ENCODE measurements at regions not wholly inside any gene's neighbourhood (a gene's known extent, or its start where the extent isn't known, plus 50 kb on each side); places are given as distances from the start of the nearest gene placed in this dataset.
"Not testable (repeated sequence)": the region's sequence is repeated elsewhere in the genome, so short reads cannot be mapped to it uniquely, and the experiment has no call there.

DNA sequence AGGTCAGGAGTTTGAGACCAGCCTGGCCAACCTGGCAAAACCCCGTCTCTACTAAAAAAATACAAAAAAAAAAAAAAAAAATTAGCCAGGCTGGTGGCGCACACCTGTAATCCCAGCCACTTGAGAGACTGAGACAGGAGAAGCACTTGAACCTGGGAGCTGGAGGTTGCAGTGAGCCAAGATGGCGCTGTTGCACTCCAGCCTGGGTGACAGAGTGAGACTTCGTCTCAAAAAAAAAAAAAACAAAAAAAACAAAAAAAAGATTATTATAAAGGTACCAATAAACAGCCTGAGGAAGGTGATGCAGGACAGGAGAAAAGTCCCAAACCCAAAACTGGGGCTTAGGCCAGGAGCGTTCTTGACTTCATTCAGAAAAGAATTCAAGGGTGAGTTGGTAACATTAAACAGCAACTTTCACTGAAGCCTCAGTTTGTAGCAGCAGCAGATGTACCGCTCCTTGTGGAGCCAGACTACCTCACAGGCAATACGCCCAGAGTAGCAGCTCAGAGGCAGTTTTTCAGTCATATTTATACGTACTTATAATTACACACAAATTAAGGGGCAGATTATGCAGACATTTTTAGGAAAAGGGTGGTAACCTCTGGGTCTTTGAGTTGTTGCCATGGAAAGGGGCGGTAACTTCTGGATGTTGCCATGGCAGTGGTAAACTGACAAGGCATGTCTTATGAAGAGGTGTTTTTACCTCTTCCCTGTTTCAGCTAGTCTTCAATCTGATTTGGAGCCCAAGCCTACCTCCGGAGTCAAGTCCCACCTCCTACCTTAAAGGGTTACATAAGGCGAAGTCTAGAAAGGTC, 1596.6 kb upstream of the CELF4 start:
- peak; percentile 9 for DNase-seq (ENCODE audit: low spot score)

DNA sequence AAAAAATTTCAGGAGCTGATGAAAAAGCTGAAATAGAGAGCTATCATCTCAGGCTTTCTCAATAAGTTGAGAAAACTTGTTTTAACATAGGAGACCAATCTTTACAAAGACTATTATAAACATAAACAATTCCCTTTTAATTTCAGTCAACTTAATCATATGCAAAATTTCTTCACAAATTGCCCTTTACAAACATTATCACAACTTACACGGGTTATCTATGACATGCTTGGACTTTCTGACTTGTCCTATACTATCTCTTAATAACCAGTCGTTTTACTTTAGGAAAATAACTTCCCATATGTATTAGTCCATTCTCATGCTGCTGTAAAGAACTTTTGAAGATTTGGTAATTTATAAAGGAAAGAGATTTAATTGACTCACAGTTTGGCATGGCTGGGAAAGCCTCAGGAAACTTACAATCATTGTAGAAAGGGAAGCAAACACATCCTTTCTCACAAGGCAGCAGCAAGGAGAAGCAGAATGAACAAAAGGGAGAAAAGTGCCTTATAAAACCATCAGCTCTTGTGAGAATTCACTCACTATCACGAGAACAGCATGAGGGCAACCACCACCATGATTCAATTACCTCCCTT, 1583.7 kb upstream of the CELF4 start:
- no peak for DNase-seq (ENCODE audit: low spot score)

DNA sequence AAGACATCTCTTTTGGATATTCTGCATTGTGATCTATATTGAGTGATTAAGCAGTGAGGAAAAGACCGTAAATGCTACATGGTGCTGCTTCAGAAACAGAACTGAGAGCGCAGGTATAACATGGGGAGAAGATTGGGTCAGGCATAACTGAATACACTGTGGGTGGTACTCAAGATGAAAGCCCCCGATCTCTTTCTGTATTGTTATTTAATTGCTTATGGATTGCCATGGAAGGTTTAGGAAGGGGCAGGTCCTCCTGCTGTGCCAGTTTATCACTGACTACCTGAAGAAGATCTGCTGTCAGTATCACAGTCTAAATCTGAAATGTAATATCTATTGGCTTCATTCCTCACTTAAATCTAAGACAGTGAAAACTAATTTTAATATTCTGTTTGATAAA, 1568.7 kb upstream of the CELF4 start:
- DNase-seq (ENCODE audit: low spot score): no peak

DNA sequence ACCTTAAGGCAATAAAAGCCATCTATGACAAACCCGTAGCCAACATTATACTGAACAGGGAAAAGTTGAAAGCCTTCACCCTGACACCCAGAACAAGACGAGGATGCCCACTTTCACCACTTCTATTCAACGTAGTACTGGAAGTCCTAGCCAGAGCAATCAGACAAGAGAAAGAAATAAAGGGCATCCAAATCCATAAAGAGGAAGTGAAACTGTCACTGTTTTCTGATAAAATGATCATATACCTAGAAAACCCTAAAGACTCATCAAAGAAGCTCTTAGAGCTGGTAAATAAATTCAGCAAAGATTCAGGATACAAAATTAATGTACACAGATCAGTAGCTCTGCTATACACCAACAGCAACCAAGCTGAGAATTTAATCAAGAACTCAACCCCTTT, 1561.9 kb upstream of the CELF4 start:
- DNase-seq (ENCODE audit: low spot score): not testable (repeated sequence)

DNA sequence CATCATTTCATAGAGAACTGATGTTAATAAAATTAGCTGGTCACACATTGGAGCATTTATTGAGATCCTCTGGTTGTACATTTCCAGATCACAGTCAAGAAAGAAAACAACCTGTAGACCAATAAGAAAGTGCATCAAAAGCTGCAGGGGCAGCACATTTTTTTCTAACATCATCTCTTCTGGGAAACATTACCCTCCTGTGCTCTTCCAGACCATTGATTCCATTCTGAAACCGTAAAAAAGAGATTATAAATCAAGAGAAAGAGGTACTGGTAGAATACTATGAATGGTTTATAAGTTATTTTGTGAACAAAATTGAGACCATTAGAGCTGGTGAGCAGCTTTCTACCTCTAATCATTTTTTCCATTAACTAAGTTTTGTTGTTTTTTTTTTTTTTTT, 1548.2 kb upstream of the CELF4 start:
- DNase-seq (ENCODE audit: low spot score): no peak

DNA sequence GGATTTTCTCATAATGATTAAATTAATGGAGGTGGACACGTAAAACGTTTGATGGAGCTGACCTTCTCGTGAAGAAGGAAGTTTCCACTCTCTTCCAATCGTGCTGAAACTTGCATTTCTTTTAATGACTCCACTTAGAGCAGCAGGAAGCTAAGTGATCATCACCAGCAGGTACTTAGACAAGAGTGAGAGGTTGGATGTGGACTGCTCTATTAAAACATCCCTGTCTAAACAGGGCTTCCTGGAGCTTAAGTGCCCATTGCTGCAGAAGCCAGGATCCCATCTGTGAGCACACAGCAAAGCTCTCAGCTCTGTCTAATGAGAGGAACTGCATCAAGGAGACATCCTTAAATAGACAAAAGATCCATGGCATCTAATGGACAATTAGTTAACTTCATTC, 1539.5 kb upstream of the CELF4 start:
- DNase-seq (ENCODE audit: low spot score): no peak

- DNase-seq (ENCODE audit: low spot score): no peak
Measured at GRCh38 chr18:39072970-39073369, 1507.4 kb upstream of the CELF4 start.

GRCh38 chr18:39062426-39062825, 1496.8 kb upstream of the CELF4 start:
- DNase-seq (ENCODE audit: low spot score): no peak

DNA sequence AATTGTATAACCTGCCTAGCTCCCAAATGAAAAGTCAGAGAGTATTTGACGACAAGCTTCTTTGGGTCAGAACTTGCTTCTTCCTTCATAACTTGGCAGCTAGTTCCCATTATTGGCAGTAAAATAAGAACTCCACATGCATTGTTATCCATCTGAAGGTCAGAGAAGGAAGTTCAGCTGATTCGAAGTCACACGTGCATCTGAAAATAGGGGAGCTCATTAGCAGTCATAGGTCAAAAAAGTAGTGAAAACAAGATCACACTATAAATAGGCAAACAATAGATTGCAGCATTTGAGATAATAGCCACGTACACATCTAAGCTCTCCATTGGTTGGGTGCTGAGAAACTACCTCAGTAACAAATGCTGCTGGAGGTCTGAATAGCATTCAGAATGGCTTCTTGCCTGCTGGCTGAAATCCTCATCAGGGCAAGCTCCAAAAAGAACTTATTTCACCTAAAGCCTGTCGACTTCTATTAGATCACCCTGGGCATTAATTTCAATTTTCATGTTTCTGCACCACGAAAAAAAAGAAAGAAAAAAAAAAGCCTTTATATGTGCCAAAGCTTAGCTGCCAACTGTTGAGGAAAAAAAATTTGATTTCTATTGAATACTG, 1492.9 kb upstream of the CELF4 start:
- DNase-seq (ENCODE audit: low spot score): no peak

DNA sequence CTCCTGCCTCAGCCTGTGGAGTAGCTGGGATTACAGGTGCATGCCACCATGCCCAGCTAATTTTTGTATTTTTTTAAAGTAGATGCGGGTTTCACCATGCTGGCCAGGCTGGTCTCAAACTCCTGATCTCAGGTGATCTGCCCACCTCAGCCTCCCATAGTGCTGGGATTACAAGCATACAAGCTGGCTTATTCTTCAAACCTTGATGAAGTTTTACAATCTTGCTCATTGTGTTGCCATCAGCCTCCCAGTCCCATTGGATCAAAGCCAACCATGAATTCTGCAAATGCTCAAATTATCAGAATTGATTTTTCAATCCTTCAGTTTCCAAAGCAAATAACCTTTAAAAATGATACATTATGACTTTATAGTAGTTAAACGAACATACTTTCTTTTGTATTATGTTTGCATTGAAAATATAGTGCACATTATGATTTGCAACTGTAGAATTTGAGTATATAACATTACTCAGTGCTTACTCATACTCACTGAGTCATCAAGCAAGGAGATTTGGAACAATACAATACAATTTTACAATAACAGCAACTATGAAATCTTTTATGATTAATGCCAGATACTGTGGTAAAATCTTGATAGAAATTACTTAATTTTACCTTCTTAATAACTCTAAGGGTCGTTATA, 1491.9 kb upstream of the CELF4 start:
- DNase-seq (ENCODE audit: low spot score): no peak

DNA sequence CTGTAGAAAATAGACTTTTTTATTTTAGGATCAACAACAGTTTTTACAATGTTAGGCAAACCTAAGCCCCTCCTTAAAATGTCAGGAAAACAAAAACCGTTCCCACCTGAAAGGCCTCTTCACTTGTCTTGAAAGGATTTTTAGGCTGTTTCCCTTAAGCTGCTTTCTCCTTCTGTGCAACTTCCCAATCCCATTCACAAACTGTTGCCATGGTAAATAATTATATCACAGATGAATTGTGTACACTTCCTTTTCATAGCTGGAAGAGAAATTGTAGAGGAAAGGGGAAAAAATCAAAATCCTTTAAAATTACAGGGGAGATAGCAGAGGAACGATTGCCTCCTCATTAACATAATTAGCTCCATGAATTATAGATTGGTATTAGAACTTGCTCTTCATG, 1488.0 kb upstream of the CELF4 start:
- peak; percentile 11 for DNase-seq (ENCODE audit: low spot score)

DNA sequence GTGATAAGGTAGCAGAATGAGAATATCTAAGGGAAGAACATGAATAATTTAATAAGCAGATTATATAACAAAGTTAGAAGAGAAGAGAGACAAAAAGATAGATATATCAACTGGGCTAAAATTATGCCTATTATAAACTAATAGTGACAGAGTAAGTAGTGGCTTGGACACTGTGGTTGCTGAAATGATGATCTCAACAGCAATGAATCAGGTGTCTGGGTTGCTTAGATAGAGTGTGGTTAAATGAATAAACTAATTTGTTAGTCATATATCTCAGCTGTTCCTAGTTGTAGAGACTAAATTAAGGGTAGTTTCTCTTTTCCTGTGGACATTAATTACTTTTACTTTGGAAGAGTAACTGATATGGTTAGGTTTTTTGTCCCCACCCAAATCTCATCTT, 1485.4 kb upstream of the CELF4 start:
- no peak for DNase-seq (ENCODE audit: low spot score)

DNA sequence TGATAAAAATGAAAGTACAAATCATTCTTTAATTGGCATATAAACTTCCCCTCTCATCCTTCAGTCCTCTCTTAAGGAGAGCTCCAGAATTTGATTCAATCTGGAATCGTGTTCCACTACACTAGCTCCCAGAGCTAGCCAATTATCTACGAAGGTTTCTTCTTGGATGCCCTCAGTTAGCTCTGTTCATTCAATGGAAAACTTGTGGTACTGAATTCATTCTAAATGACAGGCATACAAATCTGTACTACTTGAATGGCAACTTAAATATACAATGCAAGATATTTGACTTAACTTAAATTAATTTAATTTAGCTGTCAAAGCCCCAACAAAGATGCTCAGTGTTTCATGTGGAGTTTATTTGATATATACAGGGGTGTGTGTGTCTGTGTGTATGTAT, 1474.2 kb upstream of the CELF4 start:
- no peak for DNase-seq (ENCODE audit: low spot score)

DNA sequence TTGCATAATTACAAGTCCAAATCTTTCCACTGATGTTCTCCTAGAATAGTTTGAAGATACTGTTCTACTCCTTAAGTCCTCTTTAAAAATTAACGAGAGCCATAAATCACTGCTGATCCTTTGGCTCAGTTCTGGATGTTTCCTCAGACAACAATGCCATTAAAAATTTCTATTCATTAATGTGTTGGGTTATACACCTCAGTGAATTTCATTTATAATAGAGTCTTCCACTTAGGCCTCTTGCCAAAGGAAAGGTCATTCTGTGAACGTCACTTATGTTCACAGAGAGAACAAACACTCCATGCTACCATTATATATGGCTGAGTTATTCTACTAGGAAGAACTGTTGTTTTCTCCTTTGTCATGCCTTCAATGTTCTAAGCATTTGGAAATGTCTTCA, 1472.3 kb upstream of the CELF4 start:
- no peak for DNase-seq (ENCODE audit: low spot score)

- DNase-seq (ENCODE audit: low spot score): no peak
Measured at GRCh38 chr18:39033312-39033711, 1467.7 kb upstream of the CELF4 start.

GRCh38 chr18:39031647-39032046, 1466.0 kb upstream of the CELF4 start:
- no peak for DNase-seq (ENCODE audit: low spot score)

DNA sequence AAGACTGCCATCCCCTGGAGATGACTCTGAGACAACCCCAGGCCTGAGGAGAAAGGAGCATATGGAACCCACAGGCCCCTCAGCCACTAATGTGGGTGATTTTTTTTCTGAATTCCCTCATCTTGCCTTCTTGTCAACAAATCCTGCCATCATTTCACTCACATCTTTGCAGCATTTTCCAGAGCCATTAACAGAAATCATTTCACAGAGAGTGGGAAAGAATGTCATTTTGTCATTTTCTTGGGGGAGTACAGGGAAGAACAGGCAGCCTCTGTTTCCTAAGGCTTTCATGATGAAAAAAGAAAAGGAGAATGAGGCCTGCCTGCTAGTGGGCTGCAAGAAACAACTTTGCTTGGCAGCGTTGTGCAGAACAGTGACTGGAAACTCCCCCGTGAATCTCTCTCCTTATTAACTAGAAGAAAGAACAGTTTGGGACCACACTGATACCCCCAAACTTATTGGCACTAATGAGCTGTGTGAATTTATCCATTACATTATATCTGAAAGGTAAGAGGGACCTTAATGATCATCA, 1464.6 kb upstream of the CELF4 start:
- DNase-seq (ENCODE audit: low spot score): no peak

DNA sequence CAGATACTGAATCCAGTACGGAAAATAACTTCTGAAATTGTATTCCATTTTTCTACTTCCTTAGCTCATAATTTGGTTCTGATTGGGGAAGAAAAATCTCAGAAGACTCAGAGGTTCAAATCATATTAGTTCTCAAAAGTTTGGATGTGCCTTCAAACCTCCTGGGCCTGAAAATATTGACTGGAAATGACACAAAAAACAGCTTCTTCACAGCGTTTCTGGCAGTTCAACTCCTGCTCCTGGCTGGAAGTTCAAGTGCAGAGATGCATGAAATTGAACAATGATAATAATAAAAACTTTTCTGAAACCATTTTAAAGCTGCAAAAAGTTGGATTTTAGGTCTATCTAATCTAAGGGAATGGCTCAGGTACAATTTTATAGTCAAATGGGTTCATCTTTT, 1459.9 kb upstream of the CELF4 start:
- DNase-seq (ENCODE audit: low spot score): no peak

DNA sequence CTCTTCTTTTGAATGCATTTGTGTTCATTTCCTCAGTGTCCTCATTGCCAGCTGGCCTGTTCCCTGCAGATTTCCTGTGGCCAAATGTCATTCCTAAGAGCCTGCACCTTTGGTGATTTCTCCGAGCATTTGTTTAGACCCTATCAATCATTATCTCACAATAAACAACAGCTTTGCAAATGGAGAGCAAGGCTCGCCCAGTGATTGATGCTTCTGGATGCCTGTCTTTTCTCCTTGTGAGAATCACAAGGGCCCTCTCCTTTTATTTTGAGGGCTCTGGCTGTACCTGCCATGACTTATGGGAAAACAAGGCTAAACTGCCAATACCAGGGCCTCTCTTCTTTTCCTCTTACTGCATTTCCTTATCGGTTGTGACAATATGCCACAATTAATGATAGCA, 1454.4 kb upstream of the CELF4 start:
- DNase-seq (ENCODE audit: low spot score): no peak

DNA sequence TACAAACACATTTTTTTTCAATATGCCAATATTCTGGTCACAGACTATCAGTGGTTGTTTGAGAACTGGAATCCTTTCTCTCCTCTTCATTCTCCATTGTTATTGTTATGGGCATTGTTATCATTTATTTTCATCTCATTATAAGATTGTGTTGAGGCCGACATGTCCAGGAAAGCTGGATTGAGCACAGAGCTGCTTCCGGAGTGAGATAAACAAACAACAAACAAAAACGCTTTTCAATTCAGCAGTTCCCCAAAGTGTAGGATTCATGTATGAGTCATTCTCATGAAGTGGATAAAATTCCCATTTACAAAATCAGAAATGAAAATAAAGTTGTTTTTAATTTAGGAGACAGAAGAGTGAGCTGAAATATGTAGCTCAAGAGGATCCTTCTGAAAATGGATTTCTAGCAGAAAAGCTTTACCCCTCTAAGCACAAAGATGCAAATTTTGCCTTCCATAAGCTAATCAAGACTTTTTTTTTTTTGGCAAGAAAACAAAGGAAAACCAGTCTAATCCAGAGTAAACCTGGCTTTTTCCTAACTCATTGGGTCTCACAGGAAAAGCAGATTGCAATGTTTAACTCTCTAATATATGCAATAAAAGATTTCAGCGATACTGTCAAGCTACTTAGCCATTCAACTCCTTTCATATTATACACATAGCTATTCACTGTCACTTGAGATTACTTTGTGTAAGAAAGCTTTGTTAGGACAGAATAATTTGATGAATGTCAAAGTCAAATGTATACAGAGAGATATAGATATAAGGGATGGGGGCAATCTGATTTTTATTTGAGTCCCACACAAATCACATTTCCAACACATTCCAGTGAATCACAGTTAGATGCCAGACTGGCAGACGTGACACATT, 1441.7 kb upstream of the CELF4 start:
- DNase-seq (ENCODE audit: low spot score): no peak

DNA sequence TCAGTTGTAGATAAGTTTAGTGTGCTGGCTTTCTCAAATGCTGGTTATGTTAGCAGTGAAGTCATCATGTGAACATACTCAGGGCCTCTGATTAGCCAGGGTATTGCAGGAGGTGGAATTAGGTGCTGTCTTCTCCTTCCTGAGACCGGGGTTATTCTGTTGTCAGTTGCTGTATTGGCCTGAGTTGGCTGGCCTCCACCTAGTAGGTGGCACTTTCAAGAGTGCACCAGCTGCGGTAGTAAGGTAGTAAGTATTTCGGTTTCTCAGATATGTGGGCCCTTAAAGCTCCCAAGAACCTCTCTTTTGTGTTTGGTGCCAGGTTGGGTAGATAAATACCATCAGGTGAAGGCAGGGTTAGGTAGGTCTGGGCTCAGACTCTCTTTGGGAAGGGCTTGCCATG, 1430.5 kb upstream of the CELF4 start:
- DNase-seq (ENCODE audit: low spot score): no peak

- no peak for DNase-seq (ENCODE audit: low spot score)
Measured at GRCh38 chr18:38993342-38993741, 1427.7 kb upstream of the CELF4 start.

Data from Ammon's horn (tissue), 1 donor.